ENCODE measurements at regions not wholly inside any gene's neighbourhood (a gene's known extent, or its start where the extent isn't known, plus 50 kb on each side); places are given as distances from the start of the nearest gene placed in this dataset.

- no peak for DNase-seq
These were observed 333.8 kb downstream of the MN1 start for GRCh38 chr22:27467711-27468110.

GRCh38 chr22:27468712-27469111 is 332.8 kb downstream of the MN1 start:
- DNase-seq = no peak

DNA sequence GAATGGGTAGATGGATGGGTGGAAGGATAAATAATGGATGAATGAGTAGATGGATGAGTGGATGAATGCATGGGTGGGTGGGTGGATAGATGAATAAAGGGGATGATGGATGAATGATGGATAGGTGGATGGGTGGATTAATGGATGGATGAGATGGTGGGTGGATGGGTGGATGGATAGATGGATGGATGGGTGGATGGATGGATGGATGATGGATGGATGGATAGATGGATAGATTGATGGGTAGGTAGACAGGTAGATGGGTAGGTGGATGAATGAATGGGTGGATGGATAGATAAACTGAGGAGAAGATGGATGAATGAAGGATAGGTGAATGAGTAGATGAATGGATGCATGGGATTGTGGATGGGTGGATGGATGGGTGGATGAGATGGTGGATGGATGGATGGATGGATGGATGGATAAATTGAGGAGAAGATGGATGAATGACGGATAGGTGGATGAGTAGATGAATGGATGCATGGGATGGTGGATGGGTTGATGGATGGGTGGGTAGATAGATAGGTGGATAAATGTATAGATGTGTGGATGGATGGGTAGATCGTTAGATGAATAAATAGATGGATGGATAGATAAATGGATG is 331.3 kb downstream of the MN1 start:
- DNase-seq = no peak

GRCh38 chr22:27472975-27473374 is 328.6 kb downstream of the MN1 start:
- DNase-seq = no peak

- no peak for DNase-seq
These were observed 328.0 kb downstream of the MN1 start for GRCh38 chr22:27473533-27473932.

- DNase-seq = no peak
These were observed 327.4 kb downstream of the MN1 start for GRCh38 chr22:27474112-27474571.

DNA sequence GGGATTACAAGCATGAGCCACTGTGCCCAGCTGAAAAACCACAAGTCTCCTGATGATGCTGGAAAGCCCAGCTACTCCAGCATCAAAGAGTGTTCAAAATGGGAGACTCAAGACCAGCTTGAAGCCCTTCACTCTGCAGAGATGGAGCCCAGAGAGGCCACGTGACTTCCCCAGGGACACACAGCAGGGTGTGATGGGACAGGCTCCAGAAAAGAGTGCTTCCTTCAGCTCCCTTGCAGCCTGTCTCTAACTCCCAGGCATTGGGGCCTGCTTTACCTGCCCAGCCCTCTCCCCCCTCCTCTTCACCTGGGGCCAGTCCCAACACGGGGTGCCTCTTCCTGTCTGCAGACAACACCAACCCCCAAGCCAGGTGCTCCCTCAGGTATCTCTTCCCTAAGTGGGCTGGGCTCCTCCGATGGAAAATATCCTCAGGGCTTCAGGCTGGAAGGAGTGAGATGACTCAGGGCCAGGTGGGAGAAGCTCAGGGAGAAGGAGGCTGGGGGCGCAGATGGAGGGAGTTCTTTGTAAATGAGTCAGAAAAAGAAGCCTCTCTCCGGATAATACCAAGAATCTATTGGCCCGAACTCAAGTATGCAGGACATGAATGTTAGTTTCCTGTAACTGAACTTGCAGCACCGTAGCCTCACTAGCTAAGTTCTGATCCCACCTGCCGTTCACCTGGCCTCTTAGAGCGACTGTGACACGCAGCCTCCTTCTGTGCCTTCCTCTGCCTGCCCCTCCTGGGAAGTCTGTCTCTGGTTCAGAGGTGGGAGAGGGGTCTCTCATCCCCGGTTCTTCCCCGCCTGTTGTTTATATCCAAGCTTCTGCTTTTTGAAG is 326.6 kb downstream of the MN1 start:
- no peak for DNase-seq

- DNase-seq = no peak
These were observed 326.0 kb downstream of the MN1 start for GRCh38 chr22:27475548-27475897.

DNA sequence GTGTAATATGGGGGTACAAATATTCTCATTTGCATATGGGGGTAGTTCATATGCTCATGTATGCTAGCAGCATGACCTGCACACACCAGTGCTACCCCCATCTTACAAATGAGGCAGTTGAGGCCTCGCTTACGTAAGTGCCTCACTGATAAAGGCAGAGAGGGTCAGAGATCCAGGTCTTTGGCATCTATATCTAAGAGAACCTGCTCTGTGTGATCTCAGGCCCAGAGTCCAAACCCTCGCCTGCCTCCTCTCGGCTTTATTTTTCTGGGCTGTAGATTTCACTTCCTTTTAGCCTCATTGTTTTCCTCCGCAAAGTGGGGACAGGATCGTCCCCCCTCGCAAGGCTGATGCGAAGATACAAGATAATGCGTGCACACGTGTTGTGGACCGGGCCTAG is 325.2 kb downstream of the MN1 start:
- no peak for DNase-seq

DNA sequence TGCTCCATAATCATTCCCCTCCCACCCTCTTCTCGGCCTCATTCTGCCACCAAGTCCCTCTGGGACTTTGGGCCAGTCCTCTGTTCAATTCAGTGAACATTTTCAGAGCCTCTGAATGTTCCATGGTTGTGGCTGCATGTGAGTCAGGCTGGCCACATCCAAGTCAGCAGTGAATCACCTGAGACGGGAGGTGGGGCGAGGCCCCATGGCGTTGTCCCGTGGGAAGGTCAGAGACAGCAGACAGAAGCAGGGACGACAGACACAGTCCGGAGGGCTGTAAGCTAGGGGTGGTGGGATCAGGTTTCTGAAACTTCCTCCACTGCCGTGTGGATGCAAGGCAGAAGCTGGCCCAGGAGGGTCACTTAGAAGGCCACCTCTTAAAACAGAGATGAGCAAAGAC is 324.8 kb downstream of the MN1 start:
- DNase-seq = no peak

- no peak for DNase-seq
These were observed 324.4 kb downstream of the MN1 start for GRCh38 chr22:27477171-27477570.

- no peak for DNase-seq
These were observed 321.1 kb downstream of the MN1 start for GRCh38 chr22:27480487-27480886.

DNA sequence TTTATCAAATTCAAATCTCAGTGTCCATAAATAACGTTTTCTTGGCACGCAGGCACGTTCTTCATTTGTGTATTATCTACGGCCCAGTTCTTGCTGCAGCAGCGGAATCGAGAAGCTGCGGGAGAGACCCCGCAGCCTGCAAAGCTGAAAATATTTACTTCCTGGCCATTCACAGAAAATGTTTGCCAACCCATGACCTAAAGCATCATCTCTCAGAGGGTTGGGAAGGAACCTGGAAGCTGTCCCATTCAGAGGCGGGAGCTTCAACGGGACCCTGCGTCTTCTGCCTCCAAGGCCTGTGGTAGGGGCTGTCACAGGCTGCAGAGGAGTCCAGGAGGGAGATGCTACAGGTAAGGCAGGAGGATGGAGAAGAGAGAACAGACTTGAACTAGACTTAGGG is 319.2 kb downstream of the MN1 start:
- no peak for DNase-seq

DNA sequence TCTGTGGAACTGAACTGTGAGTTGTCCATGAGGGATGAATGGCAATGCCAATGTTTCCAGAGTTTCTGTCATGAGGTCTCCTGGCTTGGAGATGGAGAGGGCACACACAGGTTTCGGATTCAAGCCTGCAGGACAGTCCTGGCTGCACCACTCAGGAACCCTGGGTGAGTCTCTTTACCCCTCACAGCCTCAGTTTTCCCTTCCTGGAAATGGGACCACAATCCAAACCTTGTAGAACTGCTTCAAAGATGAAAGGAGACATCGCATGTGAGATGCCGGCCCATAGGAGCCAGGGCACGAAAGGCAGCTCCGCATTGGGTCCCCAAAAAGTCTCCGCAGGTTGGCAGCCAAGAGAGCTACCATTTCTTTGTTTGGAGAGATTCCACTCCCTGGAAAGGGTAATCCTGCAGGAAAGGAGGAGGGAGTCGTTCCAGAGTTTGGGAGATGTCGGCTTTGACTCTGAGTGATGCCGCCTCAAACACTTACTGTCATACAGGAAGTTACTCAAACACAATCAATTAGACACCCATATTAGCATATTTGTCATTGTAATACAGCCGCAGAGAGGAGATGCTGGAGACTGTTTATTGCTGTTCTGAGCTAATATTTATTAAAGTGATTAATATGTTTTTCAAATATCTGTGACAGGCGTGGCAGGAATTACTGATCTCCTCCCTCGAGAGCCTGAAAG is 318.3 kb downstream of the MN1 start:
- DNase-seq = no peak

- no peak for DNase-seq
These were observed 315.7 kb downstream of the MN1 start for GRCh38 chr22:27485842-27486241.

DNA sequence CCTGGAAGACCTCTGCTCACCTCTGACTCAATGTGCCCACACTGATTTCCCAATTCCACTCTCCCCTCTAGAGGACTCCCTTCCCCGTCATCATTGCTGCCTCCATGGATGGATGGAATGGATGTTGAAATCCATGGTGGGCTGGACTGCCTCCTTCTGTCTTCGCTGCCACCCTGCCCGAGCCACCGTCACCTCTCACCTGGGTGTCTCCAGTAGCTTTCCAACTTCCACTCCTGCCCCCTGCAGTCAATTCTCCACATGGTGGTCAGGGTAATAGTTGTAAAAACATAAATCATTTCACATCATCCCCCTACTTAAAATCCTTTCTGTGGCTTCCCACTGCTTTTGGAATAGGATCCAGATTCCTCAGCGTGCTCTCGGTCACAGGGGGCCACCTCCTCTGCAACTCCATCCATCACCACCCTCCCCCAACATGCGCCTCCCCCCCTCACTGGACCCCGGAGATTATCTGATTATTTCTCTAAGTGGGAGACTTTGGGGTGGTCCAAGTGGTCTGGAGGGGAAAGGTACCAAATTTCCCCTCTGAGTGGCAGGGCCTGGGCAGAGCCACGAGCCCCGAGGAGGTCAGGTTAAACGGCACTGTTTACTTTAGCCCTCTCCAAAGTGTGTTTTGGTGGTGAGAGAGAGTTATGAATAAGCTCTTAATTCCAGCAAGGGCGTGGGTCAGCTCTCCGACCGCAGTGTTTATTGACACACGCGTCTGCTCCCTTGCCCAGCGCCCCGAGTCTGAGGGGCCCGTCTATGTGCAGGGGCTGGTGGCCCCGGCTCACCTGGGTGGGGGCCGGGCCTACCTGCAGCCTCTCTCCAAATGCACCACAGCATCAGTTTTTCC is 313.7 kb downstream of the MN1 start:
- no peak for DNase-seq

GRCh38 chr22:27488456-27489177 is 312.9 kb downstream of the MN1 start:
- no peak for DNase-seq

DNA sequence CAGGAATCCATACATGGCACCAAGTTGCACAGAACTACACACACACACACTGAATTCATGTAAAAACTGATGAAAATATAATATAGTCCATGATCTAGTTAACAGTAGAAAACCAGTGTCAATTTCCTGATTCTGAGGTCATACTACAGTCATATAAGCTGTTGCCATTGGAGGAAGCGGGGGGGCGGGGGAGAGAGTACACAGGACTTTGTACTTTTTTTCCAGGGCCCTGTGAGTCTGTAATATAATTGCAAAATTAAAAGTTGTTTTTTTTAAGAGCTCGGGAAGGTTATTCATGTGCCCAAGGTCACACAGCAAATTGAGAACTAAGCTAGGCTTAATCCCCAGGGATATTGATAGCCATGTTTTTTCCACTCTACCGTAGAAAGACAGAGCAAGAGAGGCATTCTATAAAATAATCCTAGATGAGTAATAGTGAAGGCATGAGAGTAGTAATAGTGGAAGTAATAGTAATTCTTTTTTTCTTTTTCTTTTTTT is 312.3 kb downstream of the MN1 start:
- DNase-seq = no peak

DNA sequence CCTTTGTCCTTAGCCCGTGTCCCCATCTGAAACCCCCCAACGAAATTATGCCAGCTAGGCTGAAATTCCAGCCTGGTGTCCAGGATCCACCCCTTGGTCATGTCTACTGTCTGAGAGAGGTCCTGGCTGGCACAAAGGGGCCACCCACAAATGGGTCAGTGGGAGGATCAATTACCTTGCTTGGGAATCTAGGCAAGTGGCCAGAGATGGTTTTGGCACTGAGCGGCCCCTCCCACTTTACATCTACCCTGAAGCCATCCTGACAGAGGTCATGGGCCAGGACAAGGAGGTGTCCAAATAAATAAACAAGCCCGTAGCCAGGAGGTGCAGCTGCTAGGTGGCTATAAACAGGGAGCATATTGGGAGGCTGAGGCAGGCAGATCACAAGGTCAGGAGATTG is 311.5 kb downstream of the MN1 start:
- DNase-seq = no peak

- DNase-seq = no peak
These were observed 309.7 kb downstream of the MN1 start for GRCh38 chr22:27491888-27492287.

DNA sequence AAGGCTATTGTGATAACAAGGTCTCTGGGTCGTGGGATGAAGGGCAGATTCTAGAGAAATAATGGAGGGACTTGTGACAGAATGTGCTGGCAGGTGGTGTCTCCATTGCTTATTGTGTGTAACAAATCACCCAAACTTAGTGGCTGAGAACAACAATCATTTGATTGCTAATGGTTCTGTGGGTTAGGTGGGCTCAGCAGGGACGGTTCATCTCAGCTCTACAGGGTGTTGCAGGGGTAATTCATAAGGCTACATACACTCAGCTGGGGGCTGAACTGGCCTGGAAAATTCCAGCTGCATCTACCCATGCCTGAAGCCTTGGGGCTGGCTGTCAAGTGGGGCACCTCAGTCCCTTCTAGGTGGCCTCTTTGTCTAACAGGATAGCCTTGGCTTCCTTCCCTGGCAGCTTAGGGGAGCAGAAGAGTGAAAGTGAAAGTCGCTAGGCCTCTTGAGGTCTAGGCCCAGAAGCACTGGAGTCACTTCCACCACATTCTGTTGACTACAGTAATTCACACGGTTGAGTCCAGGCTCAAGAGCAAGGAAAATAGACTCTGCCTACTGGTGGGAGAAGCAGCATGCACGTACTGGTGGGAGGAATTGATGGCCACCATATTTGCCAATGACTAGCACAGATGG is 308.9 kb downstream of the MN1 start:
- DNase-seq = no peak

DNA sequence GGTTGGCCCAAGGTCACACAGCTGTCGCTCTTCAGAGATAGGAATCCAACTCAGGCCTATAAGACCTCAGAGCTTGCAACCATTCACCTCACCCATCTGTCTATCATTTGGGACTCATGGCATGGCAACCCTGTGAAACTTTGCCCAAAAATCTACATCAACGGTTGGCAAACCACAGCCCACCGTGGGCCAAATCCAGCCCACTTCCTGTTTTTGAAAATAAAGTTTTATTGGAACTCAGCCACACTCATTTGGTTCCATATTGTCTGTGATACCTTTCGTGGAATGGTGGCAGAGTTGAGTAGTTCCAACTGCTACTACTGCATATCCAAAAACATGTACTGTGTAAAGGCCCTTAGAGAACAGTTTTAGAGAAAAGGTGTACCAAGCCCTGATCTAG is 307.8 kb downstream of the MN1 start:
- no peak for DNase-seq

All from activated CD4-positive, alpha-beta T cell treated with anti-CD3 and anti-CD28 coated beads for 4 hours (primary cell).